GM19043 (cell line): ENCODE measurements at regions not wholly inside any gene's neighbourhood (a gene's known extent, or its start where the extent isn't known, plus 50 kb on each side); places are given as distances from the start of the nearest gene placed in this dataset.
"Not testable (repeated sequence)": the region's sequence is repeated elsewhere in the genome, so short reads cannot be mapped to it uniquely, and the experiment has no call there.

Experiments
- ATAC-seq: cut with Tn5 transposase; IDR thresholded peaks from one replicate; pipeline ENCODE4 v1.9.1; 2021; ENCODE audit warnings: low read depth; ENCODE audit not compliant: unreplicated experiment

GRCh38 chr13:50596776-50597203, 246.7 kb downstream of the DLEU7 start:
- ATAC-seq, result no peak

DNA sequence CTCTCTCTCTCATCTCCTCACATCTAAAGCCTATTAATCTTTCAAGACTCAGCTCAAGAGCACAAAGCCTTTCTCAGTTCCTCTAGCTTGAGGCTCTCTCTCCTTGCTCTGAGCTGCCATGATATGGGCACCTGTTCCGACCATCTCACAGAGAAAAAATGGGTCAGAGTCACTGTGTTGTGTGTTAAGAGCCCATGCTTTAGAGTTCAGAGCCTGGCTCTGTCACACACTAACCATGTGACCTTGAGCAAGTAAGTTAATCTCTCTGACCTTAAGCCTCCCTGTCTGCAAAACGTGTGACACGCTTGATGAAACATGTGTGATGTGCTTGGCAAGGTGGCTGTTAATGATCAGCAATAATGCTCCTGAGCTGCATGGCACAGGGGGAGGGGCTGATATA, 245.2 kb downstream of the DLEU7 start:
- ATAC-seq, result peak; percentile 31

- no peak for ATAC-seq
Measured at GRCh38 chr13:50599046-50599445, 244.4 kb downstream of the DLEU7 start.

GRCh38 chr13:50599927-50600326, 243.6 kb downstream of the DLEU7 start:
- ATAC-seq, result no peak

GRCh38 chr13:50608370-50608769, 235.1 kb downstream of the DLEU7 start:
- no peak for ATAC-seq

- no peak for ATAC-seq
Measured at GRCh38 chr13:50609011-50609410, 234.5 kb downstream of the DLEU7 start.

DNA sequence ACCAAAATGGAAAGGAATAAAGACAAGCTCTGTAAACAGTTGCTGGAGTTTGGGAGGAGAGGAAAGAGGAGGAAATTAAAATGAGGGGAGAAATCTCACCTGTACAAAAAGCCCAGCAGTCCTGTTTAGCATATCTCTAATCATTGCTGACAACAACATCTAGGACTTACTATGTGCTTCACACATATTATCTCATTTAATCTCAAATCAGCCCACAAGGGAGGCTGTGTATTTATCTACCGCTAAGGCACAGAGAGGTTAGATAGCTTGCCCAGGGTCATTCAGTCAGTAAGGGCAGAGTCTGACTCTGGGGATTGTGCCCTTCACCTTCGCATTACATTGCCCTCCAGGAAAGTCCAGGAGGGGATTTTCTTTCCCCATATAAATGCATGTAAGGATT, 233.3 kb downstream of the DLEU7 start:
- no peak for ATAC-seq

DNA sequence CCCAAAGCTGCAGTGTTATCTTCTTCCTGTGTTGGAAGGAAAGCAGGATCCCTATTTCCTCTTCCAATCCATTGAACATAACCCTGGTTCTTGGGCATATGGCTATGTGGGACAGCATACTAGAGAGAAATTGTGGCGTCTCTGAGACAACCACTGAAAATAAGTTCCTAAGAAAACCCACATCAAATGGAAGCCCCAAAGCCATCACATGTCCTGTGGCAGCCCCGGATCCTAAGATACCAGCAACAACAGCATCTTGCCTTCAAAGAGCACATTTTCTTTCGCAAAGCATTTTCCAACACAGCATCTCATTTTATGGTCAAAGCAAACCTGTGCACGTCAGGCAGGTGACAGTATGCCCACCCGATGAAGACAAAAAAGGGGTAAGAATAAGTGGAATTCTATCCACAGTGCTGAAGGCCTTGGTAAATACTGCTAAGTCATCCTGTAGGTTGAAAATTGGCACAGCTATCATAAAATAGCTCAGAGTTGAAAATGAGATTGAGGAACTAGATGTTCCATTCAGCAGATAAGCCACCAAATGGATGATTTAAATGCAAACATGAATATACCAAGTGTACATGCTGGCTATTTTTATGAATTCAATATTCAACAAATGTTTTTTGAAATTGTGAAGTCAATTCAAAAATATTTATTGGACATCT, 232.2 kb downstream of the DLEU7 start:
- ATAC-seq, result no peak

GRCh38 chr13:50612717-50613116, 230.8 kb downstream of the DLEU7 start:
- no peak for ATAC-seq

GRCh38 chr13:50613356-50613831, 230.1 kb downstream of the DLEU7 start:
- no peak for ATAC-seq

DNA sequence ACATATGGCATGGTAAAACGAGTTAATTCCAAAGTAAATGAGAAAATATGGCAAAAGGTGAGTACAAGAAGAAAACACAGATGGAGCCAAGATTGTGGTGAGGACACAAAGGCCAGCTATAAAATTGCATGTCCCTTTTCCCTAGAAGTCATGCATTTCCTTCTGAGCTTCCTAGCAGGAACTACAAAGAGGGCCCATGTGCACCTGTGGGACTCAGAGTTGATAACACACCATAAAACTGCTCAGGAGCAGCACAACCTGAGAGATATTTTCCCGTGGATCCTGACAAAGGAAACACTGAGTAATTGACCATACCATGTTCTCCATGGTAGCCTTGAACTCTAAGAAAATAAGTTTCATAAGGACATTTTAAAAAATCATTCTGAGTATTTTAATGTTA, 228.3 kb downstream of the DLEU7 start:
- ATAC-seq, result no peak

DNA sequence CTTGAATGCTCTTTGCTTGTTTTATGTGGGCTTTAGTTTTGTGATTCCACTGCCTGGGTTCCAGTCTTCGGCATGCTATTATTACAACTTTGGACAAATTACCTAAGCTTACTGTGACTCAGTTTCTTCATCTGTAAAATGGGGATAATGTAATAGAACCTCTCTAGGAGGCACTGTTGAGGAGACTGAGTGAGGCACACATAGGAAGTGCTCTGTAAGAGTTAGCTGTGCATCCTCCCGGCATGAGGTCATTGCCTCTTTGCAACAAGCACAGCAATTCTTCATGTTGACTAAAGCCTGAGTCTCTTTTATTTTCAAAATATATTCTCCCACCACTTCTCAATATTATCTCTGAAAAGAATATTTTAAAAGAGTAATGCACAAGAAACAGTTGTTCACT, 227.4 kb downstream of the DLEU7 start:
- no peak for ATAC-seq

DNA sequence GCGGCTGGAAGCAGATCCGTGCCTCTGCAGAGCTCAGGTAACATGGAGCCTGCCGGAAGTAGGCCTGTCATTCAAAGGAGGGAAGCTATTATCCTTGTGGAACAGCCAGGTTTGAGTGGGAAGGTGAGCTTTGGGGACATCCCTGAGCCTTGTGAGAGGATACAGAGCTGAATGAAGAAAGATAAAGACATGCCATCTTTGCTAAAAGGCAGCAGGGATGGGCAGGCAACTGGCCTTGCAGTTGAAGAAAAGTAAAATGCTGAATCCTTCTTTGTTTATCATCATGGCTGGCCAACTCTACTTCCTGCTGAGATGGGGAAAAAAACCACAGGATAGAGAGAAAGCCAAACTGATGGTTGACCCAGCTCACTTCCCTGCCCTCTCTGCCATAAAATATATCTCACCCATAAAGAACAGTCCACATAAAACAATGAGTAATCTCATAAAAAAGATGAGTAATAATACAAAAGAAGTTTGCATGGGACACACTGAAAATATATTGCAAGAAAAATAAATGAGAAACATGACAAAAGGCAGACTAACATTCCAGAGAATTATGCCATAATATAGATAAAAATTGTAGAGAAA, 226.3 kb downstream of the DLEU7 start:
- no peak for ATAC-seq

GRCh38 chr13:50618206-50618605, 225.3 kb downstream of the DLEU7 start:
- ATAC-seq, result no peak

GRCh38 chr13:50626101-50626547, 217.4 kb downstream of the DLEU7 start:
- ATAC-seq, result no peak

GRCh38 chr13:50627111-50627510, 216.4 kb downstream of the DLEU7 start:
- ATAC-seq, result no peak

DNA sequence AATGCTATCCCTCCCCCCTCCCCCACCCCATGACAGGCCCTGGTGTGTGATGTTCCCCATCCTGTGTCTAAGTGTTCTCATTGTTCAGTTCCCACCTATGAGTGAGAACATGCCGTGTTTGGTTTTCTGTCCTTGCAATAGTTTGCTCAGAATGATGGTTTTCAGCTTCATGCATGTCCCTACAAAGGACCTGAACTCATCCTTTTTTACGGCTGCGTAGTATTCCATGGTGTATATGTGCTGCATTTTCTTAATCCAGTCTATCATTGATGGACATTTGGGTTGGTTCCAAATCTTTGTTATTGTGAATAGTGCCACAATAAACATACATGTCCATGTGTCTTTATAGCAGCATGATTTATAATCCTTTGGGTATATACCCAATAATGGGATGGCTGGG, 215.0 kb downstream of the DLEU7 start:
- not testable (repeated sequence) for ATAC-seq

DNA sequence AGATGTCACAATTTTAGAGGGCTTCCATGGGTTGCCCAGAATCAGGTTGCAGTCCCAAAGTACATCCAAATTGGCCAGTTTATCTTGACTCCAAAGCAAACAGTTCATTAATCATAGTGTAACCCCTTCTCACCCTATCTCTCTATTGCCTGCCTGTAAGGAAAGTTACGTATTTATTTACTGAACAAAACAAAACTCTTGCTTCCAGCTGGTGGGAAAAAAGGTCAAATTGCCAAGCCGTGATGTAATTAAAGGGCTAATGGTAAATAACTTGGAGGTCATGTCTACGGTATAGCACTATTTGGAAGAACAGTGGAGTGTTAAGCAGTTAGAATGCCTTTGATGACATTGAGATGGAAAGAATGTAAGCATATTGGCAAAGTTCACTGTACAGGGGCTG, 214.0 kb downstream of the DLEU7 start:
- ATAC-seq, result no peak

- no peak for ATAC-seq
Measured at GRCh38 chr13:50629966-50630365, 213.5 kb downstream of the DLEU7 start.

DNA sequence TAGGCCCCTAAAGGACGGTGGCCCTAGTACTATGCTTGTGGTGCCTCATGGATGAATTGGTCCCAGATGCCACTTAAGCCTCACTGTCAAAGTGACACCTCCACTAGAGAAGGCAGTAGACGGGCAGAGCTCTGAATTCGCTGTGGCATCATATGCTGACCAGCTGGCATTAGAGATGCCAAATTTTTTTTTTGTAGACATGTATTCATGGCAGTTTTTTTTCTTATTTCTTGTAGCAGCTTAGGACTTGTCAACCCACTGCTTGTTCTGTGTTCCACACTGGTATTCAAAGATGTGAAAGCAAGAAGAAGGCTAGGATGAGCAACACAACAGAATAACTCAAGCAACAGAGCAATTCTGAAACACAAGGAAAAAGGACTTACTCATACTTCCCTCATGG, 212.5 kb downstream of the DLEU7 start:
- no peak for ATAC-seq

DNA sequence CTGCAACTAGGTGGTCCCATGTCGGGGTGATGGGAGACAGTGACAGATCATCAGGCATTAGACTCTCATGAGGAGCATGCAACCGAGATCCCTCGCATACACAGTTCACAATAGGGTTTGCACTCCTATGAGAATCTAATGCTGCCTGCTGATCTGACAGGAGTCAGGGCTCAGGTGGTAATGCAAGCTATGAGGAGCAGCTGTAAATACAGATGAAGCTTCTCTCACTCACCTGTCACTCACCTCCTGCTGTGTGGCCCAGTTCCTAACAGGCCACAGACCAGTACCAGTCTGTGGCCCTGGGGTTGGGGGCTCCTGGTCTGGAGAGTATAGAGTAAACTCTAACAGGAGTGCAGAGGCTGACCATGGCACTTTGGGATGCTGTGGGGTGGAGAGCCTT, 209.2 kb downstream of the DLEU7 start:
- no peak for ATAC-seq

- ATAC-seq, result peak; percentile 45
Measured at GRCh38 chr13:50635504-50635903, 208.0 kb downstream of the DLEU7 start.
